GDM1 (cell line): ENCODE measurements at regions not wholly inside any gene's neighbourhood (a gene's known extent, or its start where the extent isn't known, plus 50 kb on each side); places are given as distances from the start of the nearest gene placed in this dataset.

ENCODE experiments used
- DNase-seq: peaks from one replicate; lab custom pipeline; 2025; lab: John Stamatoyannopoulos, UW

DNA sequence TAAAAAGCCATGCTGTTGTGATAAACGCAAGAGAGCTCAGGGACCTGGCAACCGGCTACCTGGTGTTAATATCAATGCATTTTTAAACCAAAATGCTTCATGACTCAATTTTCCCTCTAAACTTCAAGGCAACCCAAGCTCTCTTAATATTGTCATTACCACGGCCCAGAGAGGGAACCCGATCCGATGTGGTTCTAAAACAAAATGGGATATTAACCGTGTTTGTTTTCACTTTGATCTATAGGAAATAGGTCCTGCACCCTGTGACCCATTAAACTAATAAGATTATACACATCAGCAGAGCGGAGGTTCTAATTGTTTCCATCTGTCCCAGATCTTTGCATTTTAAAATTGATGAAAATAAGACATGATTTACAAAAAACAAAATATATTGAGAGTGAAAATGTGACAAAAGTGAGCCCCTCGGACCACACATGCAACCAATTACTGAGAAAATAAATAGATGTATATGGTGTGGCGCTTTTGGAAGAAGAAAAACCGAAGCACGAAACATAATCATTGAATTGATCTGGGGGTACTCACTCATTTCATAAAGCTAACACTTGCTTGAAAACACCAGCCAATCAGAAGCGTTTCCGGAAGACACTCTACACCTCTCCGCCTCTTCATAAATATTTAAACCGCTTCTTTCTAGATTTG is 290.3 kb upstream of the NFE2L3 start:
- DNase-seq: no peak

DNA sequence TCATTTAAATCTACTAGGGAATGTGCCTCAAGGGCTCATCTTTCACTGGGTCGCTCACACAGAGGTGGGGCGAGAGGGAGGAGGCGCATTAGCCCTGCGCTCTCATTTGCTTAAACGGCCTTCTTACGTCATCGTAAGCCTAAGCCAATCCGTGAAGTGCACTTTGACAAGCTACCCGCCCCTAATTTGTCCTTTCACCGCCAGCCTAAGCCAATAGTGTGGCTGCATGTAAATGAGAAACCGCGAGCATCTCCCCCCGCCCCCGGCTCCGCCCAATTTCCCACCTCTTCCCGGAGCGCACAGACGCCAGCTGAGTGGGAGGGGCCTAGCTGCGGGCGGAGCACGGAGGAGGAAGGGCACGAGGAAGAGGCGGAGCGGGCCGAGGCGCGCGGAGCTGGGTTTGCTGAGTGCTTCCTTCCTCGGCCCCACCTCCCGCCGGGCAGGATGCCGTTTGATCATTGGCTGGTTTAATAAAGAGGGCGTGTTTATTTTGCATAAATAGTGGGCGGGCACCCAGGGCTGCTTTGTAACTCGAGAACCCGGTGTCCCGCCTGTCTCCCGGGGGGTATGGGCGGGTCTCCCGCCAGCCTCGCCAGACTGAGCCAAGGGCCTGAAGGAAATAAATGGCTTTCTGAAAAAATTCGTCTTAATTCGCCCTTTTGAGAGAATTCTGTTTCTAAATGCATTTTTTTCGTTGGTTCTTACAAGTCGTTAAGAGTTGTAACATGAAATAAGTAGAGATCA is 289.6 kb upstream of the NFE2L3 start:
- DNase-seq: peak; percentile 98

DNA sequence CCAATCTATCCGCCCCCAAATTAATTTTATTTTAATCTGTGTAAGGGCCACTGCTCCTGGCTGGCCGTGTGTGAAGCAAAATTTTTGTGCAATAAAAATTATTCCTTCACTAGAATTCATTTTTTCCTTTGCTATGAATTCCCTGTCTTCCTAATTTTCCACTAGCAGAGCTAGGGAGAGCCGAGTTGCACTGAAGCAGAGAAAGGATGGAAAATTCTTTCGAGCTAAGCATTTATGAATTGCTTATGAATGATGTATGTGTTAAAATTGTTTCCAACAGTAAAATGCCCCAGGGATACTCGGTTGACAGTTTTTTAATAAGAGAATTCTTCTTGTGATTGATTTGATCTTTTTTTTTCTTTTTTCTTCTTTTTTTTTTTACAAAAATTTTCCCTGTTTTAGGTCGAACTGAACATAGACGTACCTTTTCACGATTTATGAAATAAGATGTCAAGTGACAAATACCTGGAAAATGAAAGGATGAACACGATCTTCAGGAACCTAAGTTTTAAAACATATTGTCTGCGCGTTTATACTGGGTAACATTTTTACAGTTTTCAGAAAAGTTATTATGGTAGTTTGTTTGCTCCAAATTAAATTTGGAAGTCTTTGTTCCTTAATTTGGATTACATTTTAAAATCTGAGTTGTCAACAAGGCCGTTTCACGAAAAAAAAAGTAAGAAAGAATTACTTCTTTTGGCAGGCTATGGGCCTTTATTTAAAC is 288.8 kb upstream of the NFE2L3 start:
- DNase-seq: no peak

DNA sequence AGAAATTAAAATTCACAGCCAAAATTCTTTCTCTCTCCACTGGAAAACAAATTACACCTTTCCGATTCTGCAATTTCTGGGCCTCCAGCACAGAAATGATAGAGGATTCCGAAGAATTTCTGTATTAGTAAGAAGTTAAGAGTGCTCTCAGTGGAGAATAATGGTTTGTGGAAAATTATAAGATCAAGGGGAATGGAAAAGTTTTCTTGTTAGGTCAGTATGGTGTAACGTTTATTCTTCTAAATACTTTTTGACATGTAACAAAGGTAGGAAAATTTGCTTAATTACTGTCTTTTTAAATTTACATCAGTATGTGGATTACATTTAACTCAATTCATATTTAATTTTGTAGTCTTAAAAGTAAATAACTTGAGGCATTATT is 288.3 kb upstream of the NFE2L3 start:
- DNase-seq: no peak

DNA sequence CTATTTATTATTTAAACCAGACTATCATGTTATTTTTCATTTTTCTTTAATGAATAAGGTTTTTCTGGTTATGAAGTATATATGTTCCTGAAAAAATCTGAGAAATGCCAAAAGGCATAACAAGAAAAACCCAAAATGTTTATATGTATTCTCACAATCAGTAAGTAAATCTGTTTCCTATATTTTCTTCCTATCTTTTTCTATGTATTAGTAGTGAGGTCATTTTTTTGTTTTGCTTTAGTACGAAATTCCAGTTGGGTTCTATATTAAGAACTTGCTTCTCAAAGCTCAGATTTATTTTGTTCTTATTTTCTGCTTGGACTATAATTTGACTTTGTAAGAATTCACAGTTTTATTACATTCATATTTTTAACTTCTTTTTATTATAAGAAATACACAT is 287.5 kb upstream of the NFE2L3 start:
- no peak for DNase-seq

DNA sequence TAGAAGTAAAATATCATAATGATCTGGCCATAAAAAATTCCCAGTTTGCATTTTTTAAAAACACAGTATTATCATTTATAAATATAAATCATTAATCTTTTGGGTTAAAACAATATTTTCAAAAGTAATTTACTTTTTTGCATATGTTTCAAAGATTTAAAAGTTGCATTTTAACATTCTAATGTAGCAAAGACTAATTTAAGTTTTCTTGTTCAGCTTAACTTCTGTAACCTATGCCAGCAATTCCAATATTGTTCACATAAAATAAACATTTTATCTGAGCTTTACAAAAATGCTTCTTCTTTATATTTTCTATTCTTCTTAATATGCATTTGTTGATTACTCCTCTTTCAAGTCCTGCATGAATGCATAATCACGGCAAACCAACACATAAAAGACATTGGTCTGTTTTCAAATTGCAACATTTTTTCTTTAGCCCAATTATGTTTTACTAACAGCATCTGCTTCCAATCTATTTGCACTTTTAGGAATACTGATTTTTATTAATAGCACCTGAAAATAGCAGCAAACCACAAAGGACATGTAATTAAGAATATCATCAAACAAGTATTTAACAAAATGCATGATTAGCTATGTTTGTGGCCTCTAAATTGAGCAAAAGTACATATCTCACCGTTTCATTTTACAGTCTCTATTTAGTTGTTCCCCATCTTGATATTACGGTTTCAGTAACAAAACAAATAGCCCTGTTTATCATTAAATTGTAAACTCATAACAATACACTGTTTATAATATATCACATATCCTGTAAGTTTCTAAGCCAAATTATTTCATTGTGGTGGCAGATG is 286.9 kb upstream of the NFE2L3 start:
- no peak for DNase-seq

DNA sequence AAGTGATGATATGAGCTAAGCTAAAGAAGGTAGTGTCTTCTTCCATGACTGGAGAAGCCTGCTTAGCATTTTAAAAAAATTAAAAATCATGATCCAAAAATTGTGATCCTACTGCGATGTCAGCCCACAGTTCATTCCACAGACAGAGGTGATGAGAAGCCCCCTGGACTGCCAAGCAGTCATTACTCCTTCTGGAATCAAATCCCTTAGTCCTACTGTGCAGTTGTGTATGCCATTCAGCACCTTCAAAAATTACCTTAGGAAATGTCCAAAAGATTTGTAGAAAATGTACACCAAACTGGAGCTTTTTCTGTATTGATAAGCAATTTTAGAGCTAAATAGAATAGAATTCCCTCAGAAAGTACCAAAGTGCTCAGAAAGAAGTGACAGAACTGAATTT is 283.5 kb upstream of the NFE2L3 start:
- no peak for DNase-seq

DNA sequence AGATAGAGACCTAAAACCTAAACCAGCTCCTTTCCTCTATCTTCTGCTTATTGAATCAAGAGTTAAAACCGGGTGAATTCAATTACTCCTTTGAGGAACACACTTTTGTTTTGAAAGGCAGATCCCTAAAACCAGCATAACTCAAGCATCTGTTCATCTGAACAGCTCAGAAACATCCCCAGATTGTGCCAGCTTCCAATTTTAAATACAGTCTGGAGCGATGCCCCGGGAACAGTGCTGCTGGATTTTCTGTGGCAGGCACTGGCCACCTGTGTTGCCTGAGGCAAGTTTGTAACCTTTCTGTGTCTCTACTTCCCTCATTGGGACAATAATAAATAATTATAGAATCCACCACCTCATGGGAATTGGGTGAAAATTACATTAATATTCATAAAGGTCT is 281.4 kb upstream of the NFE2L3 start:
- no peak for DNase-seq

DNA sequence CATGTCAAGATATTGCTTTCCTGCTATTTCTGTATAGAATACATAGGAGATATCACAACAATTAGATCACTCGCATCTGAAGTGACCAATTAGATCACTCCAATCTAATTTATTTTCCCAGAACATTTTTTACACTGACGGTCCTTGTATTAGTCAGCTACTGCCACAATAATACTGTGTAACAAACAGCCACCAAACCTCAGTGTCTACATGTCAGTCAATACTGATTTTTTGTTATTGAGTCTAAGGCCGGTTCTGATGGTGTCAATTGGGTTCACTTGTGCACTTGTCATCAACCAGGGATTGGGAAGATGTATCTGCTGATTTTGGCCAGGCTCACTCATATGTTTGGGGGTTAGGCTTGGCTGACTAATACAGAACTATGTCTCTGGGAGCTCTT is 275.9 kb upstream of the NFE2L3 start:
- no peak for DNase-seq

DNA sequence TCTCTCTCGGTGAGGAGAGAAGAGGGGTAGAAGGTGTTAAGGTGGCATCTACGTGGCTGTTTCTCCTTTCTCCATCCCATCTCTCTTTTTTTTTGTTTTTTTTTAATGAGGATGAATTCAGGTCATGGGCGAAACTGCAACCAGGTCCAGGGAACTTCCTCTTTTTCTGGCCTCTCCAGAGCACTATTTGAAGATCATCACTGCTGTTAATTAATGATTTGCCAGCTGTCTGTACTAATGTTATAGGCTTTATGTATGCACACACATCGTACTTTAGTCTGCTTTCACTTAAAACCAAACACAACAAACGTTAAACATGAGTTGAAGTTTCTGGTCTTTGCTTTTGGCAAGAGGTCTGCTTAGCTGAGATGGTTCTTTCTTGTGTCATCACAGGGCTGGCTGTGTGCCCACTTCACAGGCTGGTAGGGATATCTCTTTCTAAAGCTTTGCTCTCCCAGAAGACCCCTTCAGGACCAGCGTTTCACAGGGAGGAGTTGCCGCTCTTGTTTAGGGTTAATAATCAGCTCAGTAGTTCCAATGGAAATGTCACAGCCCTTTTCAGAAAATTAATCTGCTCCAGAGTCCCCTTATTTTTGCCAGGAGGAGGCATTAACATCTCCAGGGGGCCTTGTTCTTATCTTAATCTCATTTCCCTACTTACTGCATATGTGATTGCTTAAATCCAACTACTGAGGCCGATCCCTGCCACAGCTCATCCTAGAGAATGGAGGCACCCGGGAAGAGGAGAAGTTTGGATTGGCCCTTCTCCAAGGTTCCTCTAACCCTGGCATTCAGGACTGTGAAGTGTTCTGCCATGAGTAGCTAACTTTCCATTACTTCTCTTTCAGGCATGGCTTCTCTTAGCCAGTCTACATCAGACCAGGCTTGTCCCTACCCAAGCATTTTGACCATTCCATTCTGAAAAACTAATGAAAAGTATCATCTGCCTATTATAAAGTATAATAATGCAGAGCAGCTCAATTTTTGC is 273.9 kb upstream of the NFE2L3 start:
- DNase-seq: no peak

DNA sequence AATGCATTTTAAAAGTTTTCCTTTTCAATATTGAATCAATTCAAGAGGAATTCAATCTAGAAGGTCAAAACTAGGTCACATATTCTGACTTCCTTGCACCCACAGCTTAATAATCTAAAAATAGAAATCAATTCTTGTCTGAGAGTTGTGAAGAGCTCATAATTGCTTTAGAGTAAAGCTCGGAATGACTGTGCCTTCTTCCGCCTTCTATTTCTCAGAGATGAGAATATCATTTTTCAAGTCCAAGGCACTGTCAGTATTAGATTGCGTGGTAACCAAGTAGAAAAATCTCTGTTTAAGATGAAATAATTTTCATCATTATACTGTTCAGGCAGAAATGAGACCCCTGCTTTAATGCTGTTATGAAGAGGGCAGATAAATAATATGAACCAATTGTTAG is 272.2 kb upstream of the NFE2L3 start:
- no peak for DNase-seq

DNA sequence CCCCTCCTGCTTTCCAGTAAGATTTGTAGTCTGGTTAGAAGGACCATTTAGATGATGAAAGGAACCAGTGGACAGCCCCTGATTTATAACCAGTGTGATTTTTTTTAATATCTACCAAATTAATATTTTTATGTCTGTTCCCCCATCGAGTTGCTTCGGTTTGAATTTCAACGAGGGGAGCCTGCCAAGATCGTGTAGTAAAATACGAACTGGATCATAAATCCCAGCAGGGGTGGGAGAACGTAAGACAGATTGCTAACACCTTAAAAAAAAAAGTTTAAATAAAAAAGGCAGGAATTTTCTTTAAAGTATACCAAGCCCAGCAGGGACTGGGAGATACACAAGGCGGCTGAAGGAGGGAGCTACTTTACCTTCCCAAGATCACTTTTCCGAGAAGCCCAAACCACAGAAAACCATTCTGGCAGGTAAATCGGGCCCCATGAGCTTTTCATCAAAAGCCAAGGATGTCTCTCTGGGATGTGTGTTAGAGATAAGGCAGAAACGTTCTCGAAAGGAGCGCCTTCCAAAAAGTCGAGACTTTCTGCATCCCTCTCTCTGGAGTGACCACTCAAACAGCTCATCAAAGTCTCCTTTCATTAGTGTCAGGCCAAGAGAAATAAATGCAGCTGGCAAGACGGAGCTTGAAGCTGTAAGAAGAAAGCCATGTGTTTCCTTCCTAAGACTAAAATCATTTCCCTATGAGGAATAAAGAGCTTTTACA is 270.5 kb upstream of the NFE2L3 start:
- no peak for DNase-seq

DNA sequence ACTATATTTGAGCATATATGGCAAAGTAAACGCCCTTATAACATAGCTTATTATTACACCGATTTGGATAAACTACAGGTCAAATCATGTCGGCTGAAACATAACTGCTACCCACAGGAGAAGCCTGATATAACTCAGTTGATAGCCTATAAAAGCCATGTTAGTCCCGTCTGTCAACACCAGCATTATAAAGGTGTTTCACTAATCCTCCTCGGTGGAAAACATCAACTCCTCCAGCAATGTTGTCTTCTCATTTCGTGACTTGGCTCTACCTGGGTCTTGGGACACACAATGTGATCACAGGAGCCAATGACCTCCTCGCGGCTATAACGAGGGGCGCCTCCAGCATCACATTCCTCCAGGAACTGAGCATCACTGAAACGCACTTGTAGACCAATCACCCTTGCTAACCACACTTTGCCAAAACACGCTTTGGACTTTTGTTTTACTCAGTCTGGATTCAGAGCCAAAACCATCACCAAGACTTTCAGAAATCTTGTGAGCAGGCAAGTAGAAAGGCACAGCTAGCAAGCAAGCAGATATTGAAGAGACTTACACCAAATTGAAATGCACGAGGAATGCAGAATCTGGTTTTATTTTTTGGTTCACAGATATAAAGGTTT is 269.7 kb upstream of the NFE2L3 start:
- DNase-seq: no peak

DNA sequence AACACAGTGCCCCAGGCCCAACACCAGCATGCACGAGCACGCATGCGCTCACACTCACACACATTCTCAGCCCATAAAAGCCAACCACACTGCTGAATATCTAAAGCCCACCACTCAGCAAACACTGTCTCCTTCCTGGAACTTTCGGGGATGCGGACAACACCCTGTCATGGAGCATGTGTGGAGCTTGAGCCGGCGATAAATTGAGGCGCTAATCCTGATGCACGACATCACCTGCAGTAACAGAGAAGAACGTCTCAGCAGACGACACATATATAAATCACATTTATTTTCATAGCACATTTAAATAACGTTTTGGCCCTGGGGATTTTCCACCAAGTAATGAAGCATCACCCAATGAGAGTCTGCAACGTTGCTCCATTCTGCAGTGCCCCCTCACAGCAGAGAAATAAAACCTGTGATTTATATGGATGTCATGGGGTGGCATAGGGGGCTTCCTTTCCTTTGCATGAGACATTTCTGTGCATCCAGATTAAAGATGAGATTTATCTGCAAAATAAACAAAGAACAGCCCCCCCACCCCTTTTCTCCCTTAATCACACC is 267.7 kb upstream of the NFE2L3 start:
- no peak for DNase-seq

DNA sequence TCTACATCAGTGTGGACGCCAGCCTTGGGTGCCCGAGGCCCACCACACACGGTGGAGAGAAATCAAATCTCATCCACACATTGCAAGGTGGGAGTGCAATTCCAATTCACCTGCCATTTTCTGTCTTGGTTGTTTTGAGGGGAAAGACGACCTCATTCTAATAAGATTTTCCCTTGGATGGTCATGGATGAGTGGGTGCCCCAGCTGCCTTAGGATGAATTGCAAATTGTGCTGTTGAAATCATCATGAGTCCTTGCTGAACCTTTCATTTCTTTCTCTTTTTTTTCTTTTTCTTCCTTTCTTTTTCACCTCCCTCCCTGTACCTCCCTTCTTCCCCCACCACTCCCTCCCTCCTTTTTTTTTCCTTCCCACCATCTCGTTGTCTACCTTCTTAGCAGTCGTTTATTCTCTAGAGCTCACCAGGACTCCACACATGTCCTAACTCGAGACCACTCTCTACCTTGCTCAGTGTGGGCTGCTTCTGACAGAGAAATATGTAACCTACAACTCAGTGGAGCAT is 266.9 kb upstream of the NFE2L3 start:
- no peak for DNase-seq

DNA sequence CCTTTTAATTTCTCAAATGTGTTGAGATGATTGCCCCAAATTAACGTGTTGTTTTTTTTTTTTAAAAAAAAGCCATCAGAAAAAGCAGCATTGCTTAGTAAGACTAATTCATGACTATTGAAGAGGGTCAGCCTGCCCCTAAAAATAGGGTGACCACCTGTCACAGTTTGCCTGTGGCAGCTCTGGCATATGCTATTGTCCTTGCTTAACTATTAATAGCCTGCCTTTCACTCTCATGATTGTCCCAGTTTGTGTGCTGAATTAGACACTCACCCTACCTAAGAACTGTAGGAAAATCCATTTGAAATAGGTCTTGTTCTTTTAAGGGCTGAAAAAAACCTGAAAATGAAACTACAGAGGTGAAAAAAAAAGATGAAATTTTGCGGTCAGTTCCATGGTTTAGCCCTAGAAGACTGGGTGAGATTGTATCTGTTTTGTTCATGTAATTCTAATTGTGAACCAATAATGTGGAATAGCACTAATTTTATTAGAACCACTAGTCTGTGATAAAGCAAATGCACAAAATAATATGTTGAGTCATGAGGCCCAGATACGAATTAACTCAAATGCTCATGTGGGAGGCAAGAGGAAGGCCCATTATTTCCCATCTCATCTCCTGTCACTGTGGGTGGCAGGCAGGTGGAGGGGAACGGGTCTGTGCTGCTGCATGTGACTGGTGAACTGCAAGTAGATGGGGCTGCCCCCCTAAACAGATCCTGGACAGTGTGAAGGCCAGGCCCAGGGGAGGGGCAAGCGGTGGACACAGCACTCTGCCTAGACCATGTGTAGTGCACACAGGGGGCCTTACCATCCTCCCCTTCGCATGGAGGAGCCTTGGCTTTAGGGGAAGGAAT is 265.4 kb upstream of the NFE2L3 start:
- no peak for DNase-seq

DNA sequence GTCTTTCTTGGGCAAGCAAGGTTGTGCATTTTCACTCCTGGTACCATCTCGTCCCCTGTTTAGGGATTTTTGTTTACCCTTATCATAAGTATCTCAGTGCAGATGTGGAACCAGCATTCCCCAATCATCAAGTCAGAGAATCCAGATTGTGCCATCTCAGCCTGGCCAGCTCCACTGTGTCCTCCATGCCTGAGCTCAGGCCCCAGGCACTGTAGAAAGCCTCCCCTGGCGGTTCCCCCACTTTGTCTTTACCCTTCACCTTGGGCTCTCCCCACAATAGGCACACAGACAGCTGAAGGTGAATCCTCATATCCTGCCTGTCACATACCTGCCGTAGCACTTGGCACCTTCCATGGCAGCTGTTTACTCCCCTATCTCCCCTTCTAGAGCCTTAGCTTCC is 264.7 kb upstream of the NFE2L3 start:
- no peak for DNase-seq

DNA sequence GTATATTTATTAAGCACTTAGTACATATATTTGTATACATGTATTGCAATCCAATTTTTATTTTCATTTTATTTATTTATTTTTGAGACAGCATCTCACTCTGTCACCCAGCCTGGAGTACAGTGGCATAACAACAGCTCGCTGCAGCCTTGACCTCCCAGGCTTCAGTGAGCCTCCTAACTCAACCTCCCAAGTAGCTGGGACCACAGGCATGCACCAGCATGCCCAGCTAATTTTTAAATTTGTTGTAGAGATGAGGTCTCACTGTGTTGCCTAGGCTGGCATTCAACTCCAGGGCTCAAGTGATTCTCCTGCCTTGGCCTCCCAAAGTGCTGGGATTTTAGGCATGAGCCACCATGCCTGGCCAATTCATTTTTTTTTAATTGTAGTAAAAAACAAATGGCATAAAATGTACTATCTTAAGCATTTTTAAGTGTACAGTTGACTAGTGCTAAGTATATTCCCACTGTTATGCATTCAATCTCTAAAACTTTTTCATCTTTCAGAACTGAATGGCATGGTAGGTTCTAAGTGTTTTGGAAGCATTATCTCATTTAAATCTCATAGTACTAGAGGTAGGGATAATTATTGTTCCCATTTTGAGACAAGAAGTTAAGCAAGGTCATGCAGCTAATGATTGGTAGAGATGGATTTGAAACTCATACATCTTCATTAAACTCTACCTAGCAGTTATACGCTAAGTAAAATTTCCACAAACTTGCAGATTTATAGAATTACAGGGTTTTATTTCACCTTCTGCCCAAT is 264.0 kb upstream of the NFE2L3 start:
- no peak for DNase-seq
